OCI-LY1 (cell line): ENCODE measurements at regions not wholly inside any gene's neighbourhood (a gene's known extent, or its start where the extent isn't known, plus 50 kb on each side); places are given as distances from the start of the nearest gene placed in this dataset.
"Not testable (repeated sequence)": the region's sequence is repeated elsewhere in the genome, so short reads cannot be mapped to it uniquely, and the experiment has no call there.

Source experiments
- H2AFZ ChIP-seq: fragments of 200-600 bp; sonication (generic), shearing (Covaris generic); 2 replicates; pipeline ENCODE4 v1.6.0; 2014; ENCODE audit warnings: antibody characterized with exemption, mild to moderate bottlenecking, low read length
- H3F3A ChIP-seq: fragments of 200-600 bp; sonication (generic), shearing (Covaris generic); 2 replicates; pipeline ENCODE4 v1.6.0; 2014; ENCODE audit warnings: mild to moderate bottlenecking, antibody characterized with exemption, low read length, moderate library complexity; ENCODE audit not compliant: insufficient read depth
- H3K27ac ChIP-seq: fragments of 200-600 bp; sonication (generic); 2 replicates; pipeline ENCODE4 v1.5.1; 2014; ENCODE audit warnings: low read length, mixed run types, mild to moderate bottlenecking, low read depth; ENCODE audit not compliant: poor library complexity, severe bottlenecking
- H3K27me3 ChIP-seq: fragments of 200-600 bp; sonication (generic); 2 replicates; pipeline ENCODE4 v1.6.0; 2014; ENCODE audit warnings: antibody characterized with exemption, mild to moderate bottlenecking, low read length, moderate library complexity; ENCODE audit not compliant: insufficient read depth
- H3K36me3 ChIP-seq: fragments of 200-600 bp; sonication (generic); 2 replicates; pipeline ENCODE4 v1.6.1; 2014; ENCODE audit warnings: mild to moderate bottlenecking, antibody characterized with exemption, low read length, moderate library complexity, mixed read lengths; ENCODE audit not compliant: insufficient read depth
- H3K4me1 ChIP-seq: fragments of 200-600 bp; sonication (generic); 2 replicates; pipeline ENCODE4 v1.5.1; 2014; ENCODE audit warnings: mild to moderate bottlenecking, low read length, moderate library complexity; ENCODE audit not compliant: insufficient read depth, severe bottlenecking
- H3K4me2 ChIP-seq: fragments of 200-600 bp; sonication (generic), shearing (Covaris generic); 2 replicates; pipeline ENCODE4 v1.6.1; 2014; ENCODE audit warnings: low read length
- H3K4me3 ChIP-seq: fragments of 200-600 bp; sonication (generic); 2 replicates; pipeline ENCODE4 v1.5.1; 2014; ENCODE audit warnings: low read length, low read depth, mild to moderate bottlenecking, mixed read lengths; ENCODE audit not compliant: poor library complexity, severe bottlenecking
- H3K79me2 ChIP-seq: fragments of 200-600 bp; shearing (Covaris generic); 2 replicates; pipeline ENCODE4 v1.6.1; 2016; ENCODE audit warnings: mixed run types, low read length, mixed read lengths; ENCODE audit not compliant: insufficient read depth
- H3K9ac ChIP-seq: fragments of 200-600 bp; sonication (generic), shearing (Covaris generic); 2 replicates; pipeline ENCODE4 v1.6.1; 2014; ENCODE audit warnings: mild to moderate bottlenecking, low read length, mixed read lengths
- H3K9me2 ChIP-seq: fragments of 200-600 bp; sonication (generic), shearing (Covaris generic); 2 replicates; pipeline ENCODE4 v1.6.1; 2014; ENCODE audit warnings: low read depth, mild to moderate bottlenecking, low read length, mixed read lengths
- H3K9me3 ChIP-seq: fragments of 200-600 bp; shearing (Covaris generic); 2 replicates; pipeline ENCODE4 v1.6.1; 2014; ENCODE audit warnings: low read length, mixed read lengths
- H4K20me1 ChIP-seq: fragments of 200-600 bp; sonication (generic), shearing (Covaris generic); 2 replicates; pipeline ENCODE4 v1.6.0; 2016; ENCODE audit warnings: mild to moderate bottlenecking, low read length; ENCODE audit not compliant: insufficient read depth
- EZH2 ChIP-seq: fragments of 200-600 bp; sonication (generic), shearing (Covaris generic); IDR thresholded peaks from 2 replicates; pipeline ENCODE4 v1.8.0; 2017; ENCODE audit warnings: borderline replicate concordance, mixed run types, mild to moderate bottlenecking, antibody characterized with exemption, low read length, moderate library complexity, mixed read lengths
- TF ChIP-seq, protein P1 (sequence below): fragments of 200-600 bp; sonication (generic), shearing (Covaris generic); IDR thresholded peaks from 2 replicates; pipeline ENCODE4 v1.5.1; 2017; ENCODE audit warnings: mild to moderate bottlenecking, antibody characterized with exemption, low read length, moderate library complexity, mixed read lengths

DNA sequence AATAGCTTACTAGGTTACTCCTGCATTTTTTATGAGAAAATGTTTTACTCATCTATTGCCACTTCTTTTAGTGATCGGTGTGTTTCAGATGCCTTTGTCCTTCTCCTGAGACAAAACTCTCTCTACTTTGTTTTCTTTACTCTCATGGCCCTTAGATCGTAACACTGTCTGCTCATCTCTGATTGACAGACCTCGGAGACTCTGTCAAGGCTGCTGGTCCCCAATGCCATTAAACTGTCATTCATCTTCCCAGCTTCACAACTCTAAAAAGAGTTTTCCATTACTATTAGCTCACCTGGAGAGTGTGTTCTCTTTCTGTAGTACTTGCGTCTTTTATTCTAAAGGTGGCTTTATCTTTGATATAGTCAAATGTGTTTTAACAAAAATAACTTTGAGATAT is 765.2 kb downstream of the SLITRK1 start:
- TF ChIP-seq, protein P1, sequence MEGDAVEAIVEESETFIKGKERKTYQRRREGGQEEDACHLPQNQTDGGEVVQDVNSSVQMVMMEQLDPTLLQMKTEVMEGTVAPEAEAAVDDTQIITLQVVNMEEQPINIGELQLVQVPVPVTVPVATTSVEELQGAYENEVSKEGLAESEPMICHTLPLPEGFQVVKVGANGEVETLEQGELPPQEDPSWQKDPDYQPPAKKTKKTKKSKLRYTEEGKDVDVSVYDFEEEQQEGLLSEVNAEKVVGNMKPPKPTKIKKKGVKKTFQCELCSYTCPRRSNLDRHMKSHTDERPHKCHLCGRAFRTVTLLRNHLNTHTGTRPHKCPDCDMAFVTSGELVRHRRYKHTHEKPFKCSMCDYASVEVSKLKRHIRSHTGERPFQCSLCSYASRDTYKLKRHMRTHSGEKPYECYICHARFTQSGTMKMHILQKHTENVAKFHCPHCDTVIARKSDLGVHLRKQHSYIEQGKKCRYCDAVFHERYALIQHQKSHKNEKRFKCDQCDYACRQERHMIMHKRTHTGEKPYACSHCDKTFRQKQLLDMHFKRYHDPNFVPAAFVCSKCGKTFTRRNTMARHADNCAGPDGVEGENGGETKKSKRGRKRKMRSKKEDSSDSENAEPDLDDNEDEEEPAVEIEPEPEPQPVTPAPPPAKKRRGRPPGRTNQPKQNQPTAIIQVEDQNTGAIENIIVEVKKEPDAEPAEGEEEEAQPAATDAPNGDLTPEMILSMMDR, result no peak
- TF ChIP-seq EZH2, result no peak
- Histone ChIP-seq H3K4me3 (no peak overlapping the region), H3K27ac (no peak overlapping the region), H2AFZ (no peak overlapping the region), H3K79me2 (no peaks in the 10 kb centered on the region), H3K9me2 (no peaks in the 10 kb centered on the region), H3K9me3 (no peaks in the 10 kb centered on the region), H3F3A (no peaks in the 10 kb centered on the region), H3K9ac (no peak overlapping the region), H3K4me2 (no peak overlapping the region), H3K4me1 (no peaks in the 10 kb centered on the region), H3K36me3 (no peaks in the 10 kb centered on the region), H4K20me1 (no peaks in the 10 kb centered on the region), H3K27me3 (no peaks in the 10 kb centered on the region)

DNA sequence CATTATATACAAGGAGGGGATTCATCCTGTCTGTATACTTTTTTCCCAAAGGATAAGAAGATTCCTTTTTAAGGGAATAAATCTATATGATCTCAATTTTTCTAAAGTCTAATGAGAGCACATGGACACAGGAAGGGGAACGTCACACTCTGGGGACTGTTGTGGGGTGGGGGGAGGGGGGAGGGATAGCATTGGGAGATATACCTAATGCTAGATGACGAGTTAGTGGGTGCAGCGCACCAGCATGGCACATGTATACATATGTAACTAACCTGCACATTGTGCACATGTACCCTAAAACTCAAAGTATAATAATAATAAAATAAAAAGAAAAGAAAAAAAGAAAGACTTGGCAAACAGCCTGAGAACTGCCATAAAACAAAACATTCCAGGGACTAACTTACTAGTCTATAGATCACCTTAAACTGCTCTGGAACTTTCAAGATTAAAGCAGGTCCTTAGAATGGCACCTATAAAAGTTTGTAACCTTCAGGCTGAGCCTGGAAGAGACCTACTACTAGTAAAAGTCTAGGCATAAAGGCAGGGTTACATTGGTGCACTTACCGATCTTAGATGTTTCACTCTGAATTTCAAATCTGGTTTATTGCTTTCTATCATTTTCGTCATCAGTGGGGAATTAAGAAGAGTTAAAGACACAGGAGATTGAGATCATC is 780.6 kb downstream of the SLITRK1 start:
- H4K20me1 ChIP-seq, H3K9me3 ChIP-seq, H3K79me2 ChIP-seq, H3K9me2 ChIP-seq, H3K4me1 ChIP-seq, H3K4me2 ChIP-seq, H3K27me3 ChIP-seq, H3F3A ChIP-seq, H3K9ac ChIP-seq, H3K36me3 ChIP-seq, H3K27ac ChIP-seq, H3K4me3 ChIP-seq, H2AFZ ChIP-seq: not testable (repeated sequence)

DNA sequence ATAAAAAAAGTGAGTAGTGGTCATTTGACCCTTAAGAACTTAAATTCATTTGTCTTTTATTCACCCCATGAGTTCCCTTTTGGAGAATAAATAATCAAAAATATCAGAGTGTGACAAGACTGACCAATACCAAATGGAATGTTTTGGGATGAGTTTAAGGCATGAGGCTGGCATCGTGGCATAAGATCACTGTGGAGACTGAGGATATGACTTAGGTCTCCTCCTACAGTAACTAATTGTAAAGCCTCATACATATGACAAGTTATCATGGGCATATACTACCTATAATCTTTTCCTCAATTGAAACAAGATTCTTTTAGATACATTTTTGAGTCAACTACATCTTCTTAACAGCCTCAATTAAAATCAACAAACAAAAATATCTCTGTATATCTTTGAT is 782.0 kb downstream of the SLITRK1 start:
- Histone ChIP-seq H3K9ac (no peak overlapping the region), H3K9me3 (no peaks in the 10 kb centered on the region), H3K4me3 (no peak overlapping the region), H3F3A (no peaks in the 10 kb centered on the region), H3K4me2 (no peak overlapping the region), H3K9me2 (no peaks in the 10 kb centered on the region), H2AFZ (no peak overlapping the region), H3K79me2 (no peaks in the 10 kb centered on the region), H3K36me3 (no peaks in the 10 kb centered on the region), H4K20me1 (no peaks in the 10 kb centered on the region), H3K27me3 (no peaks in the 10 kb centered on the region), H3K4me1 (no peaks in the 10 kb centered on the region), H3K27ac (no peak overlapping the region)
- TF ChIP-seq EZH2, result no peak
- TF ChIP-seq, protein P1, result no peak

DNA sequence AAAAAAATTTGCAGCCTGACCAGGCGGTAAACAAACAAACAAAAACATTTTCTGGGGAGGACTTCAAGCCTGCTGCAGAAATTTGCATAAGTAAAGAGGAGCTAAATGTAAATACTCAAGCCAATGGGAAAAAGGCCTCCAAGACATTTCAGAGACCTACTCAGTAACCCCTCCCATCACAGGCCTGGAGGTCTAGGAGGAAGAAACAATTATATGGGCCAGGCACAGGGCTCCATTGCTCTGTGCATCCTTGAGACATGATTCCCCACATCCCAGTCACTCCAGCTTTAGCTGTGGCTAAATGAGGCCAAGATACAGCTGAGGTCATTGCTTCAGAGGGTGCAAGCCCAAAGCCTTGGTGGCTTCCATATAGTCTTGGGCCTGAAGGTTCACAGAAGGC is 793.4 kb downstream of the SLITRK1 start:
- H3K79me2 ChIP-seq, result no peaks in the 10 kb centered on the region
- no peak overlapping the region for H3K4me2 ChIP-seq
- no peaks in the 10 kb centered on the region for H3K36me3 ChIP-seq
- H3K9me3 ChIP-seq, result no peaks in the 10 kb centered on the region
- H3K4me3 ChIP-seq, result no peak overlapping the region
- H3K27me3 ChIP-seq, result no peaks in the 10 kb centered on the region
- H3K9me2 ChIP-seq, result no peaks in the 10 kb centered on the region
- TF ChIP-seq EZH2, result no peak
- TF ChIP-seq, protein P1, result no peak
- H3K4me1 ChIP-seq, result no peaks in the 10 kb centered on the region
- H2AFZ ChIP-seq, result no peak overlapping the region
- H4K20me1 ChIP-seq, result no peaks in the 10 kb centered on the region
- no peaks in the 10 kb centered on the region for H3F3A ChIP-seq
- H3K27ac ChIP-seq, result no peak overlapping the region
- H3K9ac ChIP-seq, result no peak overlapping the region
